NB4 (cell line): ENCODE measurements at regions not wholly inside any gene's neighbourhood (a gene's known extent, or its start where the extent isn't known, plus 50 kb on each side); places are given as distances from the start of the nearest gene placed in this dataset.

Experiments used
- DNase-seq: peaks from one replicate; pipeline ENCODE4 v3.0.0; 2010; ENCODE audit warnings: low read depth
- H3K4me3 ChIP-seq: one replicate; pipeline ENCODE4 v1.5.1; 2011; ENCODE audit warnings: mild to moderate bottlenecking, low read depth, low read length, moderate library complexity
- CTCF ChIP-seq: IDR thresholded peaks from one replicate; pipeline ENCODE4 v1.5.1; 2012; ENCODE audit warnings: low read depth, low read length
- MAX ChIP-seq: IDR thresholded peaks from 2 replicates; pipeline ENCODE4 v1.6.1; 2011; ENCODE audit warnings: low read depth, low read length
- MYC ChIP-seq: IDR thresholded peaks from 2 replicates; pipeline ENCODE4 v1.6.1; 2011; ENCODE audit warnings: low read depth, low read length
- POLR2A ChIP-seq: IDR thresholded peaks from 2 replicates; pipeline ENCODE4 v1.6.1; 2011; ENCODE audit warnings: mild to moderate bottlenecking; ENCODE audit not compliant: insufficient read length; ENCODE audit errors: extremely low read depth

- DNase-seq: no peak
- no peak overlapping the region for H3K4me3 ChIP-seq
- TF ChIP-seq POLR2A (no peak), MYC (no peak), CTCF (no peak), MAX (no peak)
Measured at GRCh38 chr1:14522077-14522925, 76.2 kb upstream of the KAZN start.

- no peak for TF ChIP-seq POLR2A
- no peak for TF ChIP-seq MAX
- no peak for TF ChIP-seq CTCF
- no peak for TF ChIP-seq MYC
- DNase-seq: peak; percentile 19
- no peak overlapping the region for H3K4me3 ChIP-seq
Measured at GRCh38 chr1:14522926-14523241, 75.6 kb upstream of the KAZN start.

- TF ChIP-seq MAX (no peak), CTCF (no peak), POLR2A (no peak), MYC (no peak)
- DNase-seq: no peak
- no peak overlapping the region for H3K4me3 ChIP-seq
Measured at GRCh38 chr1:14524826-14525636, 73.5 kb upstream of the KAZN start.

GRCh38 chr1:14529475-14529874, 69.0 kb upstream of the KAZN start:
- TF ChIP-seq MYC (no peak), MAX (no peak), CTCF (no peak), POLR2A (no peak)
- H3K4me3 ChIP-seq: no peak overlapping the region
- no peak for DNase-seq

- DNase-seq: no peak
- no peak for TF ChIP-seq POLR2A
- no peak for TF ChIP-seq MYC
- no peak for TF ChIP-seq CTCF
- no peak for TF ChIP-seq MAX
- H3K4me3 ChIP-seq: no peak overlapping the region
Measured at GRCh38 chr1:14531519-14531918, 67.0 kb upstream of the KAZN start.
